ENCODE measurements at regions not wholly inside any gene's neighbourhood (a gene's known extent, or its start where the extent isn't known, plus 50 kb on each side); places are given as distances from the start of the nearest gene placed in this dataset.

GRCh38 chrX:125895518-125895917 is 270.6 kb downstream of the DCAF12L2 start (continued):
- TF ChIP-seq, protein P1, sequence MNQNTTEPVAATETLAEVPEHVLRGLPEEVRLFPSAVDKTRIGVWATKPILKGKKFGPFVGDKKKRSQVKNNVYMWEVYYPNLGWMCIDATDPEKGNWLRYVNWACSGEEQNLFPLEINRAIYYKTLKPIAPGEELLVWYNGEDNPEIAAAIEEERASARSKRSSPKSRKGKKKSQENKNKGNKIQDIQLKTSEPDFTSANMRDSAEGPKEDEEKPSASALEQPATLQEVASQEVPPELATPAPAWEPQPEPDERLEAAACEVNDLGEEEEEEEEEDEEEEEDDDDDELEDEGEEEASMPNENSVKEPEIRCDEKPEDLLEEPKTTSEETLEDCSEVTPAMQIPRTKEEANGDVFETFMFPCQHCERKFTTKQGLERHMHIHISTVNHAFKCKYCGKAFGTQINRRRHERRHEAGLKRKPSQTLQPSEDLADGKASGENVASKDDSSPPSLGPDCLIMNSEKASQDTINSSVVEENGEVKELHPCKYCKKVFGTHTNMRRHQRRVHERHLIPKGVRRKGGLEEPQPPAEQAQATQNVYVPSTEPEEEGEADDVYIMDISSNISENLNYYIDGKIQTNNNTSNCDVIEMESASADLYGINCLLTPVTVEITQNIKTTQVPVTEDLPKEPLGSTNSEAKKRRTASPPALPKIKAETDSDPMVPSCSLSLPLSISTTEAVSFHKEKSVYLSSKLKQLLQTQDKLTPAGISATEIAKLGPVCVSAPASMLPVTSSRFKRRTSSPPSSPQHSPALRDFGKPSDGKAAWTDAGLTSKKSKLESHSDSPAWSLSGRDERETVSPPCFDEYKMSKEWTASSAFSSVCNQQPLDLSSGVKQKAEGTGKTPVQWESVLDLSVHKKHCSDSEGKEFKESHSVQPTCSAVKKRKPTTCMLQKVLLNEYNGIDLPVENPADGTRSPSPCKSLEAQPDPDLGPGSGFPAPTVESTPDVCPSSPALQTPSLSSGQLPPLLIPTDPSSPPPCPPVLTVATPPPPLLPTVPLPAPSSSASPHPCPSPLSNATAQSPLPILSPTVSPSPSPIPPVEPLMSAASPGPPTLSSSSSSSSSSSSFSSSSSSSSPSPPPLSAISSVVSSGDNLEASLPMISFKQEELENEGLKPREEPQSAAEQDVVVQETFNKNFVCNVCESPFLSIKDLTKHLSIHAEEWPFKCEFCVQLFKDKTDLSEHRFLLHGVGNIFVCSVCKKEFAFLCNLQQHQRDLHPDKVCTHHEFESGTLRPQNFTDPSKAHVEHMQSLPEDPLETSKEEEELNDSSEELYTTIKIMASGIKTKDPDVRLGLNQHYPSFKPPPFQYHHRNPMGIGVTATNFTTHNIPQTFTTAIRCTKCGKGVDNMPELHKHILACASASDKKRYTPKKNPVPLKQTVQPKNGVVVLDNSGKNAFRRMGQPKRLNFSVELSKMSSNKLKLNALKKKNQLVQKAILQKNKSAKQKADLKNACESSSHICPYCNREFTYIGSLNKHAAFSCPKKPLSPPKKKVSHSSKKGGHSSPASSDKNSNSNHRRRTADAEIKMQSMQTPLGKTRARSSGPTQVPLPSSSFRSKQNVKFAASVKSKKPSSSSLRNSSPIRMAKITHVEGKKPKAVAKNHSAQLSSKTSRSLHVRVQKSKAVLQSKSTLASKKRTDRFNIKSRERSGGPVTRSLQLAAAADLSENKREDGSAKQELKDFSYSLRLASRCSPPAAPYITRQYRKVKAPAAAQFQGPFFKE (tag by site-specific recombination; IDR thresholded peaks at IDR 0.05; ENCODE audit: borderline replicate concordance) = no peak
- no peak for TF ChIP-seq SP3 (tag by site-specific recombination; IDR thresholded peaks at IDR 0.05)

- Histone ChIP-seq H3K27ac (ENCODE audit: extremely low read depth, low read depth, low read length) (no peak overlapping the region), H3K36me3 (ENCODE audit: control insufficient read depth in 2 of 2, insufficient read depth in 1 of 2, low read length in 2 of 2) (no peaks in the 10 kb centered on the region), H3K4me3 (ENCODE audit: low read depth, low read length) (no peak overlapping the region), H3K4me1 (ENCODE audit: control insufficient read depth, insufficient read depth, low read length) (no peaks in the 10 kb centered on the region), H3K9me3 (ENCODE audit: control insufficient read depth, insufficient read depth, low read depth, low read length) (no peaks in the 10 kb centered on the region; the same call in 1 of the 2 replicates)
- CTCF ChIA-PET = no interaction called here
- TF ChIP-seq ZNF701 (tag by site-specific recombination; IDR thresholded peaks at IDR 0.05) (no peak), ZNF274 (IDR thresholded peaks at IDR 0.05; ENCODE audit: low read length) (no peak), ZNF274 (tag by site-specific recombination; IDR thresholded peaks at IDR 0.05; ENCODE audit: borderline replicate concordance) (no peak)
- POLR2A ChIA-PET = no interaction called here
Measured at GRCh38 chrX:125926295-125926694, 239.8 kb downstream of the DCAF12L2 start.

DNA sequence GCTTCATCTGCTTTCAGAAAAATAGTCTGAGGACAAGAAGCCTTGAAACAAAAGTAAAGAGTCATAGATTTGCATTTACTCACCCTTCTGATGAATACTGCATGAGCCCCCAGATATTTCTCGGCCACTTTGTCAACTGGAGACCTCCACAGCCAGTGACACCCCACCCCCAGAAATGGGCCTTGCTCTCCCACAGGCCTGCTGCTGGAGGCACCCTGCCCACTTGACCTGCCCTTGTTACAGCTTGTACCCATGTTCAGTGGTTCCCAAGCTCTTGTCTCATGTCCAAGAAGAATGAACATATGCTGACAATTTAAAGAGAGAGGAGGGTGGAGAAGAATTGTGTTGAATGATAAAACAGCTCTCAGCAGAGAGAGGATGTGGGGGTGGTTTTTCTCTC is 225.1 kb downstream of the DCAF12L2 start:
- H3K4me3 ChIP-seq (ENCODE audit: low read depth, low read length) = no peak overlapping the region
- POLR2A ChIA-PET = no interaction called here
- CTCF ChIA-PET = no interaction called here
- H3K9me3 ChIP-seq (ENCODE audit: control insufficient read depth, insufficient read depth, low read depth, low read length) = peaks cover 3% of the 10 kb centered on the region
- H3K27ac ChIP-seq (ENCODE audit: extremely low read depth, low read depth, low read length) = no peak overlapping the region
- no peaks in the 10 kb centered on the region for H3K4me1 ChIP-seq (ENCODE audit: control insufficient read depth, insufficient read depth, low read length)
- no peaks in the 10 kb centered on the region for H3K36me3 ChIP-seq (ENCODE audit: control insufficient read depth in 2 of 2, insufficient read depth in 1 of 2, low read length in 2 of 2)
- TF ChIP-seq ZNF704 (tag by site-specific recombination; IDR thresholded peaks at IDR 0.05) = no peak
- TF ChIP-seq GLIS1 (tag by site-specific recombination; IDR thresholded peaks at IDR 0.05) = no peak
- no peak for TF ChIP-seq ZNF155 (tag by site-specific recombination; IDR thresholded peaks at IDR 0.05)
- TF ChIP-seq YY1 (tag by site-specific recombination; IDR thresholded peaks at IDR 0.05) = no peak
- TF ChIP-seq, protein P2, sequence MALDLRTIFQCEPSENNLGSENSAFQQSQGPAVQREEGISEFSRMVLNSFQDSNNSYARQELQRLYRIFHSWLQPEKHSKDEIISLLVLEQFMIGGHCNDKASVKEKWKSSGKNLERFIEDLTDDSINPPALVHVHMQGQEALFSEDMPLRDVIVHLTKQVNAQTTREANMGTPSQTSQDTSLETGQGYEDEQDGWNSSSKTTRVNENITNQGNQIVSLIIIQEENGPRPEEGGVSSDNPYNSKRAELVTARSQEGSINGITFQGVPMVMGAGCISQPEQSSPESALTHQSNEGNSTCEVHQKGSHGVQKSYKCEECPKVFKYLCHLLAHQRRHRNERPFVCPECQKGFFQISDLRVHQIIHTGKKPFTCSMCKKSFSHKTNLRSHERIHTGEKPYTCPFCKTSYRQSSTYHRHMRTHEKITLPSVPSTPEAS (tag by site-specific recombination; IDR thresholded peaks at IDR 0.05) = no peak
- no peak for TF ChIP-seq ZNF473 (tag by site-specific recombination; IDR thresholded peaks at IDR 0.05)
- TF ChIP-seq WT1 (tag by site-specific recombination; IDR thresholded peaks at IDR 0.05) = no peak
- no peak for TF ChIP-seq ZNF157 (tag by site-specific recombination; IDR thresholded peaks at IDR 0.05)
- TF ChIP-seq, protein P3, sequence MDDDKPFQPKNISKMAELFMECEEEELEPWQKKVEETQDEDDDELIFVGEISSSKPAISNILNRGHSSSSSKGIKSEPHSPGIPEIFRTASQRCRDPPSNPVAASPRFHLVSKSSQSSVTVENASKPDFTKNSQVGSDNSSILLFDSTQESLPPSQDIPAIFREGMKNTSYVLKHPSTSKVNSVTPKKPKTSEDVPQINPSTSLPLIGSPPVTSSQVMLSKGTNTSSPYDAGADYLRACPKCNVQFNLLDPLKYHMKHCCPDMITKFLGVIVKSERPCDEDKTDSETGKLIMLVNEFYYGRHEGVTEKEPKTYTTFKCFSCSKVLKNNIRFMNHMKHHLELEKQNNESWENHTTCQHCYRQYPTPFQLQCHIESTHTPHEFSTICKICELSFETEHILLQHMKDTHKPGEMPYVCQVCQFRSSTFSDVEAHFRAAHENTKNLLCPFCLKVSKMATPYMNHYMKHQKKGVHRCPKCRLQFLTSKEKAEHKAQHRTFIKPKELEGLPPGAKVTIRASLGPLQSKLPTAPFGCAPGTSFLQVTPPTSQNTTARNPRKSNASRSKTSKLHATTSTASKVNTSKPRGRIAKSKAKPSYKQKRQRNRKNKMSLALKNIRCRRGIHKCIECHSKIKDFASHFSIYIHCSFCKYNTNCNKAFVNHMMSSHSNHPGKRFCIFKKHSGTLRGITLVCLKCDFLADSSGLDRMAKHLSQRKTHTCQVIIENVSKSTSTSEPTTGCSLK (tag by site-specific recombination; IDR thresholded peaks at IDR 0.05) = no peak
- TF ChIP-seq, protein P4, sequence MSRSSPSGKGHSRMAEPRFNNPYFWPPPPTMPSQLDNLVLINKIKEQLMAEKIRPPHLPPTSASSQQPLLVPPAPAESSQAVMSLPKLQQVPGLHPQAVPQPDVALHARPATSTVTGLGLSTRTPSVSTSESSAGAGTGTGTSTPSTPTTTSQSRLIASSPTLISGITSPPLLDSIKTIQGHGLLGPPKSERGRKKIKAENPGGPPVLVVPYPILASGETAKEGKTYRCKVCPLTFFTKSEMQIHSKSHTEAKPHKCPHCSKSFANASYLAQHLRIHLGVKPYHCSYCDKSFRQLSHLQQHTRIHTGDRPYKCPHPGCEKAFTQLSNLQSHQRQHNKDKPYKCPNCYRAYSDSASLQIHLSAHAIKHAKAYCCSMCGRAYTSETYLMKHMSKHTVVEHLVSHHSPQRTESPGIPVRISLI (tag by site-specific recombination; IDR thresholded peaks at IDR 0.05) = no peak
- TF ChIP-seq ZNF529 (tag by site-specific recombination; IDR thresholded peaks at IDR 0.05; ENCODE audit: insufficient replicate concordance) = no peak
- TF ChIP-seq ZNF785 (tag by site-specific recombination; IDR thresholded peaks at IDR 0.05) = no peak
- TF ChIP-seq, protein P5, sequence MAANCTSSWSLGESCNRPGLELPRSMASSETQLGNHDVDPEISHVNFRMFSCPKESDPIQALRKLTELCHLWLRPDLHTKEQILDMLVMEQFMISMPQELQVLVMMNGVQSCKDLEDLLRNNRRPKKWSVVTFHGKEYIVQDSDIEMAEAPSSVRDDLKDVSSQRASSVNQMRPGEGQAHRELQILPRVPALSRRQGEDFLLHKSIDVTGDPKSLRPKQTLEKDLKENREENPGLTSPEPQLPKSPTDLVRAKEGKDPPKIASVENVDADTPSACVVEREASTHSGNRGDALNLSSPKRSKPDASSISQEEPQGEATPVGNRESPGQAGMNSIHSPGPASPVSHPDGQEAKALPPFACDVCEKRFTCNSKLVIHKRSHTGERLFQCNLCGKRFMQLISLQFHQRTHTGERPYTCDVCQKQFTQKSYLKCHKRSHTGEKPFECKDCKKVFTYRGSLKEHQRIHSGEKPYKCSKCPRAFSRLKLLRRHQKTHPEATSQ (tag by site-specific recombination; IDR thresholded peaks at IDR 0.05) = no peak
- TF ChIP-seq ZBTB20 (tag by site-specific recombination; IDR thresholded peaks at IDR 0.05) = no peak
